HepG2 (cell line): ENCODE measurements at regions not wholly inside any gene's neighbourhood (a gene's known extent, or its start where the extent isn't known, plus 50 kb on each side); places are given as distances from the start of the nearest gene placed in this dataset.
A peak's percentile ranks its signal among the peaks of the same experiment; 100 is the strongest.

Source experiments
- HNF1A ChIP-seq, 2 experiments: sonication (generic) in 1 of 2; formaldehyde crosslinking in 1 of 2; IDR thresholded peaks; 2 replicates each; pipeline versions ENCODE4 v1.4.0 to v1.6.1; 2016 to 2020; ENCODE audit warnings: borderline replicate concordance in 1 of 2, low read depth in 1 of 2, mild to moderate bottlenecking in 1 of 2, missing genetic modification reagents in 1 of 2
- HNRNPL ChIP-seq: fragments of 200-400 bp; formaldehyde crosslinking; IDR thresholded peaks from 2 replicates; pipeline ENCODE4 v1.6.1; 2017; ENCODE audit warnings: mild to moderate bottlenecking, low read depth, low read length
- NBN ChIP-seq: fragments of 450-650 bp; conservative IDR thresholded peaks from 2 replicates; pipeline ENCODE4 v1.6.1; 2017
- TEAD3 ChIP-seq: optimal IDR thresholded peaks from 2 replicates; pipeline ENCODE3; 2016; ENCODE audit warnings: borderline replicate concordance
- ZFX ChIP-seq: sonication (generic); formaldehyde crosslinking; IDR thresholded peaks from 2 replicates; pipeline ENCODE4 v1.4.0; 2020; ENCODE audit warnings: mild to moderate bottlenecking, low read depth, missing genetic modification reagents, moderate library complexity
- ZNF354B ChIP-seq: sonication (generic); formaldehyde crosslinking; IDR thresholded peaks from 2 replicates; pipeline ENCODE4 v1.8.0; 2022; ENCODE audit warnings: mild to moderate bottlenecking, missing genetic modification reagents
- TF ChIP-seq, protein P1 (sequence below): sonication (generic); formaldehyde crosslinking; IDR thresholded peaks from 2 replicates; pipeline ENCODE4 v1.4.0; 2020; ENCODE audit warnings: missing genetic modification reagents, borderline replicate concordance

- TF ChIP-seq HNF1A (IDR thresholded peaks at IDR 0.05; ENCODE audit: low read depth) (no peak), HNF1A (CRISPR knock-in tag; IDR thresholded peaks at IDR 0.05; ENCODE audit: borderline replicate concordance) (0 out of 2 replicates have a peak, but pooled peaks have one; percentile 16), ZFX (CRISPR knock-in tag) (peak; percentile 26; the same call in 1 of the 2 replicates), HNRNPL (0 out of 2 replicates have a peak, but pooled peaks have one; percentile 48), ZNF354B (0 out of 2 replicates have a peak, but pooled peaks have one; percentile 41), TEAD3 (peak; percentile 11), NBN (no peak)
- TF ChIP-seq, protein P1, sequence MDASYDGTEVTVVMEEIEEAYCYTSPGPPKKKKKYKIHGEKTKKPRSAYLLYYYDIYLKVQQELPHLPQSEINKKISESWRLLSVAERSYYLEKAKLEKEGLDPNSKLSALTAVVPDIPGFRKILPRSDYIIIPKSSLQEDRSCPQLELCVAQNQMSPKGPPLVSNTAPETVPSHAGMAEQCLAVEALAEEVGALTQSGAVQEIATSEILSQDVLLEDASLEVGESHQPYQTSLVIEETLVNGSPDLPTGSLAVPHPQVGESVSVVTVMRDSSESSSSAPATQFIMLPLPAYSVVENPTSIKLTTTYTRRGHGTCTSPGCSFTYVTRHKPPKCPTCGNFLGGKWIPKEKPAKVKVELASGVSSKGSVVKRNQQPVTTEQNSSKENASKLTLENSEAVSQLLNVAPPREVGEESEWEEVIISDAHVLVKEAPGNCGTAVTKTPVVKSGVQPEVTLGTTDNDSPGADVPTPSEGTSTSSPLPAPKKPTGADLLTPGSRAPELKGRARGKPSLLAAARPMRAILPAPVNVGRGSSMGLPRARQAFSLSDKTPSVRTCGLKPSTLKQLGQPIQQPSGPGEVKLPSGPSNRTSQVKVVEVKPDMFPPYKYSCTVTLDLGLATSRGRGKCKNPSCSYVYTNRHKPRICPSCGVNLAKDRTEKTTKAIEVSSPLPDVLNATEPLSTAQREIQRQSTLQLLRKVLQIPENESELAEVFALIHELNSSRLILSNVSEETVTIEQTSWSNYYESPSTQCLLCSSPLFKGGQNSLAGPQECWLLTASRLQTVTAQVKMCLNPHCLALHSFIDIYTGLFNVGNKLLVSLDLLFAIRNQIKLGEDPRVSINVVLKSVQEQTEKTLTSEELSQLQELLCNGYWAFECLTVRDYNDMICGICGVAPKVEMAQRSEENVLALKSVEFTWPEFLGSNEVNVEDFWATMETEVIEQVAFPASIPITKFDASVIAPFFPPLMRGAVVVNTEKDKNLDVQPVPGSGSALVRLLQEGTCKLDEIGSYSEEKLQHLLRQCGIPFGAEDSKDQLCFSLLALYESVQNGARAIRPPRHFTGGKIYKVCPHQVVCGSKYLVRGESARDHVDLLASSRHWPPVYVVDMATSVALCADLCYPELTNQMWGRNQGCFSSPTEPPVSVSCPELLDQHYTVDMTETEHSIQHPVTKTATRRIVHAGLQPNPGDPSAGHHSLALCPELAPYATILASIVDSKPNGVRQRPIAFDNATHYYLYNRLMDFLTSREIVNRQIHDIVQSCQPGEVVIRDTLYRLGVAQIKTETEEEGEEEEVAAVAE (CRISPR knock-in tag), result no peak
- TF ChIP-seq, all 625 proteins: peak for 18
Observed at GRCh38 chr21:43268086-43268803, 99.4 kb downstream of the CRYAA start (continued).
